ENCODE measurements at regions not wholly inside any gene's neighbourhood (a gene's known extent, or its start where the extent isn't known, plus 50 kb on each side); places are given as distances from the start of the nearest gene placed in this dataset.

DNA sequence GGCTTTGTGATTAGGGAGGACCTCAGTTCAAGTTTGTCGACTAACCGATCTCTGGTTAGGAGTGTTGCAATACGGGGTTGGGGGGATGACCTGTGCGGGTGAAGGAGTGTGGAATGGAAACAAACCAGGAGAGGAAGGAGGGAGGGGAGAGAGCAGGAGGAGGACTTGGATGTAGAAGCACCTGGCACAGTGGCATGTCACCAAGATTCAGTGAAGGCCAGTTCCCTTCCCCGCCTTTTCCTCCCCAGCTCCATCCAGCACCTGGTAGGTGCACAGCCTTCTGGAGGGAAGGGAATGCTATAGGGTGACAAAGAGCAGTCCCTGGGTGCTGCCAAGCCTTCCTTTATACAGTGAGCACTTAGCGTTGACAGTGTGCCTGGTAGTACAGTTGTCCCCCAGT, 107.4 kb upstream of the CRHR1 start:
- TF ChIP-seq, protein P1, sequence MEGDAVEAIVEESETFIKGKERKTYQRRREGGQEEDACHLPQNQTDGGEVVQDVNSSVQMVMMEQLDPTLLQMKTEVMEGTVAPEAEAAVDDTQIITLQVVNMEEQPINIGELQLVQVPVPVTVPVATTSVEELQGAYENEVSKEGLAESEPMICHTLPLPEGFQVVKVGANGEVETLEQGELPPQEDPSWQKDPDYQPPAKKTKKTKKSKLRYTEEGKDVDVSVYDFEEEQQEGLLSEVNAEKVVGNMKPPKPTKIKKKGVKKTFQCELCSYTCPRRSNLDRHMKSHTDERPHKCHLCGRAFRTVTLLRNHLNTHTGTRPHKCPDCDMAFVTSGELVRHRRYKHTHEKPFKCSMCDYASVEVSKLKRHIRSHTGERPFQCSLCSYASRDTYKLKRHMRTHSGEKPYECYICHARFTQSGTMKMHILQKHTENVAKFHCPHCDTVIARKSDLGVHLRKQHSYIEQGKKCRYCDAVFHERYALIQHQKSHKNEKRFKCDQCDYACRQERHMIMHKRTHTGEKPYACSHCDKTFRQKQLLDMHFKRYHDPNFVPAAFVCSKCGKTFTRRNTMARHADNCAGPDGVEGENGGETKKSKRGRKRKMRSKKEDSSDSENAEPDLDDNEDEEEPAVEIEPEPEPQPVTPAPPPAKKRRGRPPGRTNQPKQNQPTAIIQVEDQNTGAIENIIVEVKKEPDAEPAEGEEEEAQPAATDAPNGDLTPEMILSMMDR (conservative IDR thresholded peaks at IDR 0.05 in 1 of 2, IDR thresholded peaks at IDR 0.05 in 1 of 2; ENCODE audit: extremely low read depth in 1 of 2, insufficient read depth in 1 of 2, low read depth in 1 of 2, low read length in 2 of 2) = no peak
- TF ChIP-seq EZH2 (IDR thresholded peaks at IDR 0.05; ENCODE audit: borderline replicate concordance, low read length) = no peak

All from mammary epithelial cell (primary cell).